Memory B cell (primary cell): ENCODE measurements at regions not wholly inside any gene's neighbourhood (a gene's known extent, or its start where the extent isn't known, plus 50 kb on each side); places are given as distances from the start of the nearest gene placed in this dataset.

Experiments used
- ATAC-seq: fragments of 150-1000 bp; cut with Tn5 transposase; 2 replicates; pipeline ENCODE4 v1.10.0; 2021; ENCODE audit warnings: low read depth, mild to moderate bottlenecking, moderate library complexity
- DNase-seq, 2 donors: peaks; one replicate each; pipeline ENCODE4 v3.0.0; 2022; ENCODE audit warnings: low spot score in 2 of 2
- H3K27ac Mint-ChIP-seq: one replicate; pipeline ENCODE4 v1.8.0; 2022; ENCODE audit warnings: mild to moderate bottlenecking, moderate library complexity, mixed read lengths
- H3K27me3 Mint-ChIP-seq: one replicate; pipeline ENCODE4 v1.8.0; 2022; ENCODE audit warnings: mixed read lengths
- H3K36me3 Mint-ChIP-seq: one replicate; pipeline ENCODE4 v1.8.0; 2022; ENCODE audit warnings: mild to moderate bottlenecking, mixed read lengths
- H3K4me1 Mint-ChIP-seq: one replicate; pipeline ENCODE4 v1.8.0; 2022; ENCODE audit warnings: mixed read lengths
- H3K4me3 Mint-ChIP-seq: one replicate; pipeline ENCODE4 v1.8.0; 2022; ENCODE audit warnings: mild to moderate bottlenecking, moderate library complexity, mixed read lengths
- H3K9me3 Mint-ChIP-seq: one replicate; pipeline ENCODE4 v1.8.0; 2022; ENCODE audit warnings: mixed read lengths

GRCh38 chr16:76755496-76755895 lies 435.5 kb upstream of the MON1B start:
- H3K4me3 Mint-ChIP-seq, result no peak overlapping the region
- ATAC-seq (no peak), DNase-seq (no peak)
- H3K27me3 Mint-ChIP-seq, result no peaks in the 10 kb centered on the region
- no peak overlapping the region for H3K27ac Mint-ChIP-seq
- no peaks in the 10 kb centered on the region for H3K36me3 Mint-ChIP-seq
- no peaks in the 10 kb centered on the region for H3K4me1 Mint-ChIP-seq
- peaks cover 1% of the 10 kb centered on the region for H3K9me3 Mint-ChIP-seq

DNA sequence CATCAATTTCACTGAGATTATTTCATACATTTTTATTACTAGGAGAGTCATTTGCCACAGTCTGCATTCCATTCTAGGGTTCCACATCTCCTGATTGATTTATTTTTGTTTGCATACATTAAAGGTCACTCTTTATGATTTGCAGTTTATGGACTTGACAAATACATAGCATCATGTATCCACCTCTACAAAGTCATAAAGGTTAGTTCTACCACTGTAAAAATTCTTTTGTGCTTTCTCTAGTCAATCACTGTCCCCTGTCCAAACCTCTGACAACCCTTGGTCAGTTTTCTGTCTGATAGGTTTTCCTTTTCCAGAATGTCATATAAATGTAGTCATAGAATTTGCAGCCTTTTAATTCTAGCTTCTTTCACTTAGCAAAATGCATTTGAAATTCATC lies 434.6 kb upstream of the MON1B start:
- no peak for ATAC-seq
- H3K4me3 Mint-ChIP-seq, result no peak overlapping the region
- no peaks in the 10 kb centered on the region for H3K27me3 Mint-ChIP-seq
- peaks cover 3% of the 10 kb centered on the region for H3K9me3 Mint-ChIP-seq
- no peak for DNase-seq
- no peaks in the 10 kb centered on the region for H3K4me1 Mint-ChIP-seq
- H3K27ac Mint-ChIP-seq, result no peak overlapping the region
- no peaks in the 10 kb centered on the region for H3K36me3 Mint-ChIP-seq

GRCh38 chr16:76756951-76757350 lies 434.0 kb upstream of the MON1B start:
- no peak overlapping the region for H3K4me3 Mint-ChIP-seq
- H3K9me3 Mint-ChIP-seq, result peaks cover 3% of the 10 kb centered on the region
- ATAC-seq (no peak), DNase-seq (no peak)
- no peaks in the 10 kb centered on the region for H3K27me3 Mint-ChIP-seq
- H3K4me1 Mint-ChIP-seq, result no peaks in the 10 kb centered on the region
- no peak overlapping the region for H3K27ac Mint-ChIP-seq
- H3K36me3 Mint-ChIP-seq, result no peaks in the 10 kb centered on the region

DNA sequence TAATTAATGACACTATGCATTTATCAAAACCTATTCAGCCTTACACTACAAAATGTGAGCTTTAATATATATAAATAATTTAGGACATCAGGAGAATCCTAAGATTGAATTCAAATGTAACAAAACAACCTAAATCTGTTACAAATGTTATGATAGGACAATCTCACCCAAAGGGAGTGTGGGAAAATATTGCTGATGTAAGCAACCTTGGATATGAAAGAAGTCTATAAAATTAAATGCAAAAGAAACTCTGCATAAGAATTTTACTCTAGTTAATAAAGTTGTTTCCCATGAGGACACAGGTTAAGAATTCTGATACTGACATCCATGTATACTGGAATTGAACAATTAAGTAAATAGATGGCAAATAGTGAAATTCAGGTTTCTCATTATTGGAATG lies 424.5 kb upstream of the MON1B start:
- Mint-ChIP-seq H3K9me3 (peaks cover 5% of the 10 kb centered on the region), H3K4me1 (no peaks in the 10 kb centered on the region), H3K27ac (no peak overlapping the region), H3K27me3 (no peaks in the 10 kb centered on the region), H3K4me3 (no peak overlapping the region), H3K36me3 (no peaks in the 10 kb centered on the region)
- DNase-seq (no peak), ATAC-seq (no peak)

DNA sequence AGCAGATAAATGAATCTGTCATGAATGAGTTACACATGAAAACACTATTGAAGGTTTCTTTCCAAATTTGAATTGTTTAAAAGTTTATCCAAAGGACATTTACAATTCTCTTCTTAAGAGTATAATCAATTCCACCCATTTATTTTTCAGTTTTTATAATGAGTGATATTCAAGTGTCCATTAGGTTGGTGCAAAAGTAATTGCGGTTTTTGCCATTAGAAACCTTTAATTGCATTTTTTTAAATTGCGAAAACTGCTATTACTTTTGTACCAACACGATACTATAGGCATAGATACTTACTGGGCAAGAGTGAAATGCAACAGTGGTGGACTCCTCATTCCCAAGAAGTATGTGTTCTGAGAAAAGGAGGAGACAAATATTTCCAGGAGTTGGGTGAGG lies 422.7 kb upstream of the MON1B start:
- Mint-ChIP-seq H3K27me3 (no peaks in the 10 kb centered on the region), H3K27ac (no peak overlapping the region), H3K9me3 (no peaks in the 10 kb centered on the region), H3K36me3 (no peaks in the 10 kb centered on the region), H3K4me1 (no peaks in the 10 kb centered on the region), H3K4me3 (no peak overlapping the region)
- ATAC-seq, result no peak
- no peak for DNase-seq

DNA sequence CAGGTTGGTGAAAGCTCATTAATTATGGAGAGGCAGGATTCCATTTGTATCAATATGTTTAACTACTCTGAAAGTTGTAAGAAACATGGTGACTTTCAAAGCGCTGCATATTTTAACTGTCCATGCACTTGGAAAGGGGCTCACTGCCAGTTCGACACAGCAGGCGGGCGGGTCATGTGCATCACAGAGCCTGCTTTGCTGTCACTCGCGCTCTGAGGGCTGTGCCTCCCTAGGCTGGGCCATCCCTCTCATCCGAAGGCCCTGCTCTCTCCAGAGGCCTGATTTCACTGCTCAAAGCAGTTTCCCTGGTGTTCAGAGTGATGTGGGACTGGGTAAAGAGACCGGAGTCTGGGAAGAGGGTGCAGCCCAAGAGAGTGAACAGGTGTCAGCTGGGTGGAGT lies 422.0 kb upstream of the MON1B start:
- Mint-ChIP-seq H3K4me3 (no peak overlapping the region), H3K36me3 (no peaks in the 10 kb centered on the region), H3K27me3 (no peaks in the 10 kb centered on the region), H3K27ac (no peak overlapping the region), H3K9me3 (no peaks in the 10 kb centered on the region), H3K4me1 (no peaks in the 10 kb centered on the region)
- no peak for DNase-seq
- no peak for ATAC-seq

GRCh38 chr16:76771216-76771615 lies 419.8 kb upstream of the MON1B start:
- Mint-ChIP-seq H3K4me3 (no peak overlapping the region), H3K27ac (no peak overlapping the region), H3K4me1 (no peaks in the 10 kb centered on the region), H3K9me3 (no peaks in the 10 kb centered on the region), H3K36me3 (no peaks in the 10 kb centered on the region), H3K27me3 (no peaks in the 10 kb centered on the region)
- ATAC-seq, result no peak
- no peak for DNase-seq

- ATAC-seq (no peak), DNase-seq (no peak)
- Mint-ChIP-seq H3K36me3 (no peaks in the 10 kb centered on the region), H3K4me3 (no peak overlapping the region), H3K9me3 (peaks cover 9% of the 10 kb centered on the region), H3K27ac (no peak overlapping the region), H3K27me3 (no peaks in the 10 kb centered on the region), H3K4me1 (no peaks in the 10 kb centered on the region)
Measured at GRCh38 chr16:76777721-76778465, 413.1 kb upstream of the MON1B start.

GRCh38 chr16:76780556-76780955 lies 410.4 kb upstream of the MON1B start:
- Mint-ChIP-seq H3K27ac (no peak overlapping the region), H3K4me1 (no peaks in the 10 kb centered on the region), H3K9me3 (peaks cover 11% of the 10 kb centered on the region), H3K4me3 (no peak overlapping the region), H3K36me3 (no peaks in the 10 kb centered on the region), H3K27me3 (peaks cover 2% of the 10 kb centered on the region)
- no peak for DNase-seq
- no peak for ATAC-seq

- DNase-seq (no peak), ATAC-seq (no peak)
- H3K27ac Mint-ChIP-seq, result no peak overlapping the region
- no peaks in the 10 kb centered on the region for H3K36me3 Mint-ChIP-seq
- no peaks in the 10 kb centered on the region for H3K4me1 Mint-ChIP-seq
- no peak overlapping the region for H3K4me3 Mint-ChIP-seq
- peaks cover 14% of the 10 kb centered on the region for H3K9me3 Mint-ChIP-seq
- peaks cover 2% of the 10 kb centered on the region for H3K27me3 Mint-ChIP-seq
Measured at GRCh38 chr16:76784530-76784929, 406.5 kb upstream of the MON1B start.

- Mint-ChIP-seq H3K27ac (no peak overlapping the region), H3K36me3 (no peaks in the 10 kb centered on the region)
- no peak for ATAC-seq
Measured at GRCh38 chr16:76787394-76787793, 403.6 kb upstream of the MON1B start.

GRCh38 chr16:76791151-76791550 lies 399.8 kb upstream of the MON1B start:
- ATAC-seq (no peak), DNase-seq (no peak)
- peaks cover 4% of the 10 kb centered on the region for H3K9me3 Mint-ChIP-seq
- no peaks in the 10 kb centered on the region for H3K27me3 Mint-ChIP-seq
- no peak overlapping the region for H3K4me3 Mint-ChIP-seq
- H3K36me3 Mint-ChIP-seq, result no peaks in the 10 kb centered on the region
- no peak overlapping the region for H3K27ac Mint-ChIP-seq
- no peaks in the 10 kb centered on the region for H3K4me1 Mint-ChIP-seq

More at GRCh38 chr16:76787394-76787793, 403.6 kb upstream of the MON1B start:
- DNase-seq, result no peak
- no peak overlapping the region for H3K4me3 Mint-ChIP-seq
- peaks cover 2% of the 10 kb centered on the region for H3K27me3 Mint-ChIP-seq
- no peaks in the 10 kb centered on the region for H3K4me1 Mint-ChIP-seq
- H3K9me3 Mint-ChIP-seq, result peaks cover 6% of the 10 kb centered on the region

DNA sequence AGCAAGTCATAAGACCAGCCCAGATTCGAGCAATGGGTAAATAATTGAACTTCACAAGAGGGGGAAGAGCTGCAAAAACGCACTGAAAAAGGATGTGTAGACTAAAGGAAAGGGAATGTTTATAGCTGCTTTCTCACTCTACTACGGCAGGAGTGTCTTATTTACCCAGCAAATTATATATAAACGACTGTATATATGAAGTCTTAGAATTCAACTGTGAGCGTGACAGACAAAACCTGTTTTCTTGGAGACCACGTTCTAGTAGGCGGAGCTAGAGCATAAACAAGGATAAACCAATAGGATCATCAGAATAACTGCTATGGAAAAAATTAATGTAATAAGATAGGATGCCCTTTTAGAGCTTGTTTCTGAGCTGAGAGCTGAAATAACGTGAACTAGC lies 394.6 kb upstream of the MON1B start:
- no peaks in the 10 kb centered on the region for H3K36me3 Mint-ChIP-seq
- H3K4me3 Mint-ChIP-seq, result no peak overlapping the region
- no peaks in the 10 kb centered on the region for H3K4me1 Mint-ChIP-seq
- no peaks in the 10 kb centered on the region for H3K9me3 Mint-ChIP-seq
- H3K27ac Mint-ChIP-seq, result no peak overlapping the region
- H3K27me3 Mint-ChIP-seq, result no peaks in the 10 kb centered on the region
- ATAC-seq (no peak), DNase-seq (no peak)

- H3K4me1 Mint-ChIP-seq, result no peaks in the 10 kb centered on the region
- no peak for ATAC-seq
Measured at GRCh38 chr16:76796978-76797377, 394.0 kb upstream of the MON1B start.

DNA sequence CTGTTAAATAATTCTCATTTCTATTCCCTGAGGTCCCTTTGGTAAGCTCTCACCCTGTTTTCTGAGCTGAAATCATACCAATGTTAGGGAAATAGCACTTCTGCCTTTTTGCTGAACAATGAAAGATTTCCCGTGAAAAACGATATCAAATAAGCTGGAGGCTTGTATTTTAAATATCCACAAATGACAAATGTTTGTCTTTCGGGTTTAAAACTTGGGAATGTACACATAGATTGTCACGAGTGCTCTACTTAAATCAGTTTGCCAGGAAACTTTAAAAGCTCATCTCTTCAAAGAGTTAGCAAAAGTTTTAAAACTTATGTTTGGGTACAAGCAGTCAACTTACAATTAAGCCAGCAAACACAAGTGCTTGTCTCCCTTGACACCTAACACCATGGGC lies 393.5 kb upstream of the MON1B start:
- no peaks in the 10 kb centered on the region for H3K9me3 Mint-ChIP-seq
- no peaks in the 10 kb centered on the region for H3K36me3 Mint-ChIP-seq
- no peaks in the 10 kb centered on the region for H3K4me1 Mint-ChIP-seq
- DNase-seq, result no peak
- no peaks in the 10 kb centered on the region for H3K27me3 Mint-ChIP-seq
- no peak for ATAC-seq
- no peak overlapping the region for H3K27ac Mint-ChIP-seq
- H3K4me3 Mint-ChIP-seq, result no peak overlapping the region

More at GRCh38 chr16:76796978-76797377, 394.0 kb upstream of the MON1B start:
- Mint-ChIP-seq H3K27ac (no peak overlapping the region), H3K9me3 (no peaks in the 10 kb centered on the region), H3K27me3 (no peaks in the 10 kb centered on the region), H3K36me3 (no peaks in the 10 kb centered on the region), H3K4me3 (no peak overlapping the region)
- no peak for DNase-seq
